Type B pancreatic cell (in vitro differentiated cells): ENCODE measurements at regions not wholly inside any gene's neighbourhood (a gene's known extent, or its start where the extent isn't known, plus 50 kb on each side); places are given as distances from the start of the nearest gene placed in this dataset.

Experiments
- DNase-seq: peaks from one replicate; pipeline ENCODE4 v3.0.0; 2021; ENCODE audit warnings: mixed read lengths; ENCODE audit not compliant: unreplicated experiment; ENCODE audit errors: extremely low spot score
- H3K27ac Mint-ChIP-seq: 2 replicates; pipeline ENCODE4 v1.8.0; 2021; ENCODE audit warnings: mild to moderate bottlenecking, mixed read lengths
- H3K27me3 Mint-ChIP-seq: 2 replicates; pipeline ENCODE4 v1.8.0; 2021; ENCODE audit warnings: mixed read lengths
- H3K36me3 Mint-ChIP-seq: 2 replicates; pipeline ENCODE4 v1.8.0; 2021; ENCODE audit warnings: mixed read lengths
- H3K4me1 Mint-ChIP-seq: one replicate; pipeline ENCODE4 v1.8.0; 2021; ENCODE audit warnings: mixed read lengths; ENCODE audit not compliant: unreplicated experiment
- H3K4me3 Mint-ChIP-seq: 2 replicates; pipeline ENCODE4 v1.8.0; 2021; ENCODE audit warnings: mild to moderate bottlenecking, mixed read lengths
- H3K9me3 Mint-ChIP-seq: 2 replicates; pipeline ENCODE4 v1.8.0; 2021; ENCODE audit warnings: mixed read lengths
- TF ChIP-seq, protein P1 (sequence below): fragments of 200-600 bp; sonication (generic); conservative IDR thresholded peaks from 2 replicates; pipeline ENCODE4 v1.5.0; 2021; ENCODE audit warnings: antibody characterized with exemption, mild to moderate bottlenecking

DNA sequence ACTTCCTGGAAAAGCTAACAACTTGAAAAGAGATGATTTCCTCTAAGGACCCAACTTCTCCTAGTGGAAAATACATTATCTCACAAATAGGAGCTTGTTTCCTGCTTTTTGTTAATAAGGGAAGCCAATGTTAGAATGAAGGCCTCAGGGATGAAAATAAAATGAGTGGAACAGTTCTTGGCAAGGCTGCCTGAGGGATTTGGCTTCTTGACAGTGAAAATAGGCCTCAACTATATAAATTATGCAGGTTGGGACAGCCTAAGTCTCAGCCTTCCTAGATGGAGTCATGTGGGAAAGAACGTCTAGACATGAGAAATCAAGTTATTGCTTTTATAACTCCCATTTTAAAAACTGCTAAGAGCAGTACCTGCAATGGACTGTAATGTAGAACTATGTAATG is 92.8 kb upstream of the FIBIN start:
- Mint-ChIP-seq H3K27ac (no peak overlapping the region), H3K27me3 (no peaks in the 10 kb centered on the region), H3K4me3 (no peak overlapping the region), H3K36me3 (no peaks in the 10 kb centered on the region), H3K4me1 (peaks cover 6% of the 10 kb centered on the region), H3K9me3 (no peaks in the 10 kb centered on the region)
- TF ChIP-seq, protein P1, sequence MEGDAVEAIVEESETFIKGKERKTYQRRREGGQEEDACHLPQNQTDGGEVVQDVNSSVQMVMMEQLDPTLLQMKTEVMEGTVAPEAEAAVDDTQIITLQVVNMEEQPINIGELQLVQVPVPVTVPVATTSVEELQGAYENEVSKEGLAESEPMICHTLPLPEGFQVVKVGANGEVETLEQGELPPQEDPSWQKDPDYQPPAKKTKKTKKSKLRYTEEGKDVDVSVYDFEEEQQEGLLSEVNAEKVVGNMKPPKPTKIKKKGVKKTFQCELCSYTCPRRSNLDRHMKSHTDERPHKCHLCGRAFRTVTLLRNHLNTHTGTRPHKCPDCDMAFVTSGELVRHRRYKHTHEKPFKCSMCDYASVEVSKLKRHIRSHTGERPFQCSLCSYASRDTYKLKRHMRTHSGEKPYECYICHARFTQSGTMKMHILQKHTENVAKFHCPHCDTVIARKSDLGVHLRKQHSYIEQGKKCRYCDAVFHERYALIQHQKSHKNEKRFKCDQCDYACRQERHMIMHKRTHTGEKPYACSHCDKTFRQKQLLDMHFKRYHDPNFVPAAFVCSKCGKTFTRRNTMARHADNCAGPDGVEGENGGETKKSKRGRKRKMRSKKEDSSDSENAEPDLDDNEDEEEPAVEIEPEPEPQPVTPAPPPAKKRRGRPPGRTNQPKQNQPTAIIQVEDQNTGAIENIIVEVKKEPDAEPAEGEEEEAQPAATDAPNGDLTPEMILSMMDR: no peak
- no peak for DNase-seq

DNA sequence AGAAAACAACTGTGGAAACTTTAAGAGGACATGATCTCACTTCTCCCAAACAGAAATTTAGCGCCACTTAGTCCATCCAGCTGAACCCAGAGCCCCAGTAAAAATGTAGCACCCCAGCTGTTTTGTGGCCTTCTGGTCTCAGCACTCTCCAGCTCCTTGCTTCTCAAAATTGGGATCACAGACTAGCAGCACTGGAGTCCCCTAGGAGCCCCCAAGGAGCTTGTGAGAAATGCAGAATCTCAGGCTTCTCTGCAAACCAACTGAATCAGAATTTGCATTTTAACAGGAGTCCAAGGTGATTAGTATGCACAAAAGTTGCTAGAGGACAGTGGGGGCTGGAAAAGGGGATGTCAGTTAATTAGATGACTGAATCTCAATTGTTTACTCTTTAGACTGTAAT is 89.8 kb upstream of the FIBIN start:
- H3K27me3 Mint-ChIP-seq: no peaks in the 10 kb centered on the region
- no peaks in the 10 kb centered on the region for H3K9me3 Mint-ChIP-seq
- H3K4me1 Mint-ChIP-seq: peaks cover 6% of the 10 kb centered on the region
- no peak for DNase-seq
- H3K36me3 Mint-ChIP-seq: no peaks in the 10 kb centered on the region
- TF ChIP-seq, protein P1: no peak
- H3K27ac Mint-ChIP-seq: no peak overlapping the region
- no peak overlapping the region for H3K4me3 Mint-ChIP-seq

DNA sequence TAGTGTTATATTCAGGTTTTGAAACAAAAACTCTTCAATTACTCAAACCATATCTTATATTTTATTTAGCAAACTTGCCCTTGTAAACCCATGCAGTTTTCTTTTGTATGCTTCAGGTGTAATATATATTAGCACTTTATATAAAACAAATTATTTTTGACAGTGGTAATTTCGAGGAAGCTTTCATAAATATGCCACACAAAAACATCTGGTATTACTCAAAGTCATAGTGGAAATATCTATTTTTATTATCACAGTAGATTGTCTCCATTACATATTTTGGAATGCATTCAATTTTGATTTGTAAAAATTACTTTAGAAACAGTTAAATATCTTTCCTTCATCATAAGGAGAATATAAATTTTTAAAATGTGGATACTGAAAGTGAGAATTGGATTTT is 89.1 kb upstream of the FIBIN start:
- H3K36me3 Mint-ChIP-seq: no peaks in the 10 kb centered on the region
- no peaks in the 10 kb centered on the region for H3K9me3 Mint-ChIP-seq
- H3K4me1 Mint-ChIP-seq: peaks cover 6% of the 10 kb centered on the region
- no peak for DNase-seq
- H3K27ac Mint-ChIP-seq: no peak overlapping the region
- no peak overlapping the region for H3K4me3 Mint-ChIP-seq
- no peaks in the 10 kb centered on the region for H3K27me3 Mint-ChIP-seq
- TF ChIP-seq, protein P1: no peak

- no peak overlapping the region for H3K27ac Mint-ChIP-seq
- DNase-seq: no peak
- H3K27me3 Mint-ChIP-seq: no peaks in the 10 kb centered on the region
Observed at GRCh38 chr11:26905368-26905767, 88.5 kb upstream of the FIBIN start.

DNA sequence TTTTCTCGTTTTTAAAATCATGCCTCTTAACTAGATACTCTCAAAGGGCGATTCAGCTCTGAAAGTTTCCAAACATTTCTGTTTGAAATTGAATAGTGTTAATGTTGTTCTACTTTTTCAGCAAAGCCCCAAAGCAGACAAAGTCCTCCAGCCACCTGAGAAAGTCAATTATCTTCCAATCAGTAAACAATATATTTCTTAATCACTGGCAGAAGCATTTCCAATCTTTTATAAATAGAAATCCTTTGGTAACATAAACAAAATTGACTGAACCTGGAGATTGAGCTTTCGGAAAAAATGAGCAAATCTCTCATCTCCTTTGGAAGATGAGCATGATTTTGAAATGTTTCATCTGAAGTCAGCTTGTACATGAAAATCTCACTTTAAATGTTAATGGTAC is 84.4 kb upstream of the FIBIN start:
- no peaks in the 10 kb centered on the region for H3K9me3 Mint-ChIP-seq
- TF ChIP-seq, protein P1: no peak
- peaks cover 3% of the 10 kb centered on the region for H3K27me3 Mint-ChIP-seq
- H3K4me3 Mint-ChIP-seq: no peak overlapping the region
- no peak overlapping the region for H3K27ac Mint-ChIP-seq
- no peak for DNase-seq
- H3K4me1 Mint-ChIP-seq: no peaks in the 10 kb centered on the region
- H3K36me3 Mint-ChIP-seq: no peaks in the 10 kb centered on the region

More at GRCh38 chr11:26905368-26905767, 88.5 kb upstream of the FIBIN start:
- H3K36me3 Mint-ChIP-seq: no peaks in the 10 kb centered on the region
- peaks cover 6% of the 10 kb centered on the region for H3K4me1 Mint-ChIP-seq
- no peak overlapping the region for H3K4me3 Mint-ChIP-seq
- no peaks in the 10 kb centered on the region for H3K9me3 Mint-ChIP-seq
- TF ChIP-seq, protein P1: no peak

DNA sequence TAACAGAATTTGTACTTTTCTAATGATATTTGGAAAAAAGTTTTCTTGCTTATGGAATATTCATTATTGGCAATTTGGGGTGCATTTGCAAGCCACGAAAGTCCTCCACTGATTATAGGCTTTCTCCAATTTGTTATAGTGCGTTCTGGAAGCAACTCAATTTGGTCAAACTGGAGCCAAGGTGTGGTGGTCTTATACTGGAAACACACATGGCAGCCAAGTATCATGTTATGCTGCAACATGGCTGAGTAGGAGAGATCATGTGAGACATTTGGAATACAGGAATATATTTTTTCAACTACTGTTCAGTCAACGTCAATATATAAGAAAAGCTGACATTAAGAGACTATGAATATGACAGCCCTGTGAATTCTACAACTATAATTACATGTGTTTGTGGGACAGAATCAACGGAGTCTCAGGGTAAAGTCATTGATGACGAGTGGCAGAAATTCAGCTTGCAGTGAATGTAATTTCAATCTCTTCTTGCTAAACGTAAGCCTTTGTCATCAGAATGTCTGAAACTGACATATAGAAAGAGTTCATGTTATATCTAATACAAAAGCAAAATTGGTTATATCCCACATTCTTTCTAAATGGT is 83.8 kb upstream of the FIBIN start:
- TF ChIP-seq, protein P1: no peak
- H3K9me3 Mint-ChIP-seq: no peaks in the 10 kb centered on the region
- no peak overlapping the region for H3K27ac Mint-ChIP-seq
- H3K27me3 Mint-ChIP-seq: peaks cover 3% of the 10 kb centered on the region
- H3K4me3 Mint-ChIP-seq: no peak overlapping the region
- no peaks in the 10 kb centered on the region for H3K4me1 Mint-ChIP-seq
- no peaks in the 10 kb centered on the region for H3K36me3 Mint-ChIP-seq
- DNase-seq: no peak
